ENCODE measurements at regions not wholly inside any gene's neighbourhood (a gene's known extent, or its start where the extent isn't known, plus 50 kb on each side); places are given as distances from the start of the nearest gene placed in this dataset.

- H3K4me3 ChIP-seq (ENCODE audit: low read length): no peak overlapping the region
- no peaks in the 10 kb centered on the region for H3K36me3 ChIP-seq (ENCODE audit: insufficient read depth, low read length)
- TF ChIP-seq EZH2 (IDR thresholded peaks at IDR 0.05; ENCODE audit: borderline replicate concordance, insufficient read depth, low read length, poor library complexity, severe bottlenecking): no peak
- TF ChIP-seq CTCF (IDR thresholded peaks at IDR 0.05; ENCODE audit: poor library complexity, severe bottlenecking): no peak
- no peak for TF ChIP-seq REST (IDR thresholded peaks at IDR 0.05; ENCODE audit: borderline replicate concordance)
- no peak for TF ChIP-seq POLR2AphosphoS5 (IDR thresholded peaks at IDR 0.05)
- no peak for TF ChIP-seq EP300 (conservative IDR thresholded peaks at IDR 0.05; ENCODE audit: poor library complexity, severe bottlenecking)
- TF ChIP-seq RAD21 (conservative IDR thresholded peaks at IDR 0.05): no peak
- no peak for TF ChIP-seq SMC3 (conservative IDR thresholded peaks at IDR 0.05; ENCODE audit: poor library complexity)
- no peak for TF ChIP-seq MXI1 (conservative IDR thresholded peaks at IDR 0.05; ENCODE audit: poor library complexity, severe bottlenecking)
- no peak for TF ChIP-seq TAF1 (IDR thresholded peaks at IDR 0.05; ENCODE audit: low read depth)
- H3F3A ChIP-seq (ENCODE audit: insufficient read depth, low read length, poor library complexity, severe bottlenecking): no peaks in the 10 kb centered on the region
- H2AFZ ChIP-seq (ENCODE audit: low read depth, low read length): no peak overlapping the region
- no peaks in the 10 kb centered on the region for H3K79me2 ChIP-seq (replicated peaks; ENCODE audit: insufficient read depth, low read length)
- H4K20me1 ChIP-seq (ENCODE audit: insufficient read depth): no peaks in the 10 kb centered on the region
- no peak overlapping the region for H3K27ac ChIP-seq (ENCODE audit: low read length)
- no peaks in the 10 kb centered on the region for H3K9me3 ChIP-seq (ENCODE audit: low read length)
- no peak overlapping the region for H3K4me2 ChIP-seq (ENCODE audit: low read length)
- H3K9me2 ChIP-seq (ENCODE audit: insufficient read depth, low read length): no peaks in the 10 kb centered on the region
- H3K27me3 ChIP-seq (ENCODE audit: insufficient read depth, low read depth, low read length): no peaks in the 10 kb centered on the region
- H3K9ac ChIP-seq (ENCODE audit: low read length): no peak overlapping the region
Observed at GRCh38 chr7:17155529-17155928, 142.9 kb upstream of the AHR start.

GRCh38 chr7:17158261-17158660 is 140.2 kb upstream of the AHR start:
- no peaks in the 10 kb centered on the region for H3K9me2 ChIP-seq (ENCODE audit: insufficient read depth, low read length)
- H3K79me2 ChIP-seq (replicated peaks; ENCODE audit: insufficient read depth, low read length): no peaks in the 10 kb centered on the region
- no peaks in the 10 kb centered on the region for H4K20me1 ChIP-seq (ENCODE audit: insufficient read depth)
- H3K9ac ChIP-seq (ENCODE audit: low read length): no peak overlapping the region
- H3K4me3 ChIP-seq (ENCODE audit: low read length): no peak overlapping the region
- no peak overlapping the region for H3K27ac ChIP-seq (ENCODE audit: low read length)
- no peaks in the 10 kb centered on the region for H3K27me3 ChIP-seq (ENCODE audit: insufficient read depth, low read depth, low read length)
- H3K4me2 ChIP-seq (ENCODE audit: low read length): no peak overlapping the region
- H2AFZ ChIP-seq (ENCODE audit: low read depth, low read length): no peak overlapping the region
- no peaks in the 10 kb centered on the region for H3F3A ChIP-seq (ENCODE audit: insufficient read depth, low read length, poor library complexity, severe bottlenecking)
- no peak for TF ChIP-seq CTCF (IDR thresholded peaks at IDR 0.05; ENCODE audit: poor library complexity, severe bottlenecking)
- H3K36me3 ChIP-seq (ENCODE audit: insufficient read depth, low read length): no peaks in the 10 kb centered on the region
- H3K9me3 ChIP-seq (ENCODE audit: low read length): no peaks in the 10 kb centered on the region

All from neural cell (in vitro differentiated cells).